IMR-90 (cell line): ENCODE measurements at regions not wholly inside any gene's neighbourhood (a gene's known extent, or its start where the extent isn't known, plus 50 kb on each side); places are given as distances from the start of the nearest gene placed in this dataset.

Experiments used
- ATAC-seq: fragments of 200-7000 bp; cut with Tn5 transposase; 2 replicates; pipeline ENCODE4 v1.9.1; 2020; ENCODE audit warnings: low read depth, mild to moderate bottlenecking, moderate library complexity
- BruUV-seq: library from RNA; stranded (reverse); fragments of 400-500 nt; replicated peaks from 2 replicates; lab custom pipeline; 2021; lab: Mats Ljungman, UMichigan
- CTCF ChIA-PET: fragments of 300-600 bp; formaldehyde crosslinking; extraction: SDS; loops from one replicate; lab custom pipeline; 2021; ENCODE audit warnings: antibody characterized with exemption; lab: Yijun Ruan, JAX
- POLR2A ChIA-PET: fragments of 300-600 bp; sonication (Branson Sonifier 250); formaldehyde crosslinking; loops from one replicate; lab custom pipeline; 2022; ENCODE audit warnings: antibody characterized with exemption; ENCODE audit not compliant: unreplicated experiment; lab: Charles Lee
- DNase-seq: peaks from one replicate; pipeline ENCODE4 v3.0.0; 2013
- H2AFZ ChIP-seq: replicated peaks from 2 replicates; pipeline ENCODE3; 2013; ENCODE audit warnings: low read length, mild to moderate bottlenecking; ENCODE audit not compliant: poor library complexity
- H2AK5ac ChIP-seq: 2 replicates; pipeline ENCODE4 v1.6.1; 2013; ENCODE audit warnings: low read depth, low read length, inconsistent platforms
- H2AK9ac ChIP-seq: replicated peaks from 2 replicates; pipeline ENCODE3; 2013; ENCODE audit warnings: mild to moderate bottlenecking, low read depth, low read length, moderate library complexity; ENCODE audit not compliant: poor library complexity
- H2BK120ac ChIP-seq: 2 replicates; pipeline ENCODE4 v1.6.1; 2013; ENCODE audit warnings: low read depth, low read length, inconsistent platforms
- H2BK15ac ChIP-seq: 3 replicates; pipeline ENCODE4 v1.6.1; 2013; ENCODE audit warnings: low read depth, low read length, inconsistent platforms
- H2BK20ac ChIP-seq: 2 replicates; pipeline ENCODE4 v1.6.1; 2013; ENCODE audit warnings: low read depth, mild to moderate bottlenecking, inconsistent platforms, low read length, moderate library complexity
- H2BK5ac ChIP-seq: 2 replicates; pipeline ENCODE4 v1.6.1; 2013; ENCODE audit warnings: mild to moderate bottlenecking, low read depth, low read length, inconsistent platforms; ENCODE audit not compliant: poor library complexity, severe bottlenecking
- H3K14ac ChIP-seq: replicated peaks from 2 replicates; pipeline ENCODE4 v1.6.1; 2013; ENCODE audit warnings: low read depth, low read length, inconsistent platforms
- H3K18ac ChIP-seq: 2 replicates; pipeline ENCODE4 v1.6.1; 2013; ENCODE audit warnings: low read depth, low read length, control low read depth
- H3K23ac ChIP-seq: 2 replicates; pipeline ENCODE4 v1.6.1; 2013; ENCODE audit warnings: low read depth, low read length, inconsistent platforms
- H3K27ac ChIP-seq: 2 replicates; pipeline ENCODE4 v1.5.1; 2013; ENCODE audit warnings: mild to moderate bottlenecking, control low read depth, low read length; ENCODE audit not compliant: insufficient read depth
- H3K27me3 ChIP-seq: 2 replicates; pipeline ENCODE4 v1.6.1; 2013; ENCODE audit warnings: low read length; ENCODE audit not compliant: control insufficient read depth, insufficient read depth
- H3K36me3 ChIP-seq: 2 replicates; pipeline ENCODE4 v1.6.1; 2013; ENCODE audit warnings: low read length, mixed read lengths; ENCODE audit not compliant: control insufficient read depth, insufficient read depth
- H3K4ac ChIP-seq: 2 replicates; pipeline ENCODE4 v1.6.1; 2013; ENCODE audit warnings: low read depth, low read length, inconsistent platforms
- H3K4me1 ChIP-seq: 2 replicates; pipeline ENCODE4 v1.6.1; 2013; ENCODE audit warnings: low read length, mixed read lengths; ENCODE audit not compliant: control insufficient read depth, insufficient read depth
- H3K4me2 ChIP-seq: 2 replicates; pipeline ENCODE4 v1.6.1; 2013; ENCODE audit warnings: low read depth, mild to moderate bottlenecking, control low read depth, low read length, moderate library complexity
- H3K4me3 ChIP-seq: 2 replicates; pipeline ENCODE4 v1.5.1; 2013; ENCODE audit warnings: low read depth, mild to moderate bottlenecking, control low read depth, low read length, moderate library complexity; ENCODE audit not compliant: insufficient read depth
- H3K56ac ChIP-seq: 2 replicates; pipeline ENCODE4 v1.6.1; 2013; ENCODE audit warnings: low read length, inconsistent platforms; ENCODE audit not compliant: insufficient read depth; ENCODE audit errors: extremely low read depth
- H3K79me1 ChIP-seq, 2 experiments: 2 replicates each; pipeline ENCODE4 v1.6.1; 2013; ENCODE audit warnings: low read length in 2 of 2, inconsistent platforms in 1 of 2, low read depth in 1 of 2
- H3K9ac ChIP-seq: 2 replicates; pipeline ENCODE4 v1.6.1; 2013; ENCODE audit warnings: low read depth, low read length, control low read depth
- H3K9me1 ChIP-seq: 2 replicates; pipeline ENCODE4 v1.6.1; 2013; ENCODE audit warnings: low read length, inconsistent platforms; ENCODE audit not compliant: insufficient read depth
- H3K9me3 ChIP-seq: 2 replicates; pipeline ENCODE4 v1.6.1; 2013; ENCODE audit warnings: low read length; ENCODE audit not compliant: control insufficient read depth, insufficient read depth
- H4K20me1 ChIP-seq: 2 replicates; pipeline ENCODE4 v1.6.1; 2013; ENCODE audit warnings: low read length, inconsistent platforms; ENCODE audit not compliant: insufficient read depth
- H4K5ac ChIP-seq: 2 replicates; pipeline ENCODE4 v1.6.1; 2013; ENCODE audit warnings: mild to moderate bottlenecking, low read depth, low read length, control low read depth
- H4K8ac ChIP-seq, 2 experiments: 2 replicates each; pipeline ENCODE4 v1.6.1; 2013; ENCODE audit warnings: low read depth in 2 of 2, low read length in 2 of 2, control low read depth in 1 of 2, inconsistent platforms in 1 of 2
- H4K91ac ChIP-seq: 2 replicates; pipeline ENCODE4 v1.6.1; 2013; ENCODE audit warnings: low read depth, low read length, inconsistent platforms; ENCODE audit not compliant: insufficient read depth
- BHLHE40 ChIP-seq: fragments of 150-350 bp; IDR thresholded peaks from 2 replicates; pipeline ENCODE4 v1.6.1; 2016; ENCODE audit warnings: mild to moderate bottlenecking, low read depth, low read length
- CEBPB ChIP-seq: IDR thresholded peaks from 2 replicates; pipeline ENCODE4 v1.6.1; 2012; ENCODE audit warnings: low read depth, low read length, improper control_type of control experiment
- CHD1 ChIP-seq: IDR thresholded peaks from 2 replicates; pipeline ENCODE4 v1.6.1; 2012; ENCODE audit warnings: low read depth, low read length, improper control_type of control experiment
- FOS ChIP-seq: fragments of 150-350 bp; IDR thresholded peaks from 2 replicates; pipeline ENCODE4 v1.6.1; 2016; ENCODE audit warnings: low read depth, low read length
- MAZ ChIP-seq: IDR thresholded peaks from 2 replicates; pipeline ENCODE4 v1.6.1; 2012; ENCODE audit warnings: low read depth, mild to moderate bottlenecking, low read length, improper control_type of control experiment, moderate library complexity, borderline replicate concordance
- MXI1 ChIP-seq: IDR thresholded peaks from 2 replicates; pipeline ENCODE4 v1.6.1; 2012; ENCODE audit warnings: low read depth, mild to moderate bottlenecking, low read length, moderate library complexity, borderline replicate concordance
- NFE2L2 ChIP-seq: fragments of 150-350 bp; IDR thresholded peaks from 2 replicates; pipeline ENCODE4 v1.6.1; 2016; ENCODE audit warnings: low read depth, mild to moderate bottlenecking, low read length
- RAD21 ChIP-seq: IDR thresholded peaks from 2 replicates; pipeline ENCODE4 v1.6.1; 2012; ENCODE audit warnings: low read length, improper control_type of control experiment
- RCOR1 ChIP-seq: IDR thresholded peaks from 2 replicates; pipeline ENCODE4 v1.6.1; 2012; ENCODE audit warnings: mild to moderate bottlenecking, low read length, improper control_type of control experiment; ENCODE audit not compliant: insufficient replicate concordance
- RFX5 ChIP-seq: IDR thresholded peaks from 2 replicates; pipeline ENCODE4 v1.8.0; 2012; ENCODE audit warnings: low read depth, mild to moderate bottlenecking, low read length, moderate library complexity
- whole genome bisulfite sequencing, 2 experiments: methylation state at CpG; one replicate each; pipeline versions ENCODE4 v1.1.5 to v1.1.7; 2013; ENCODE audit warnings: missing lambda C conversion rate in 2 of 2; ENCODE audit not compliant: insufficient read length in 1 of 2; ENCODE audit errors: extremely low coverage in 2 of 2; 5-methylcytosine and 5-hydroxymethylcytosine counted together
- dilution Hi-C: fragments of 300-500 bp; cut with HindIII; formaldehyde crosslinking; loops from one replicate; pipeline ENCODE4 v1.14.3; 2018; ENCODE audit warnings: low sequenced_read_pairs; ENCODE audit not compliant: unreplicated experiment
- in situ Hi-C: fragments of 300-500 bp; cut with MboI; formaldehyde crosslinking; loops from 3 replicates; pipeline ENCODE4 v1.14.3; 2019; ENCODE audit warnings: low sequenced_read_pairs, inconsistent platforms, mixed read lengths
- intact Hi-C: fragments of 100-400 bp; cut with micrococcal nuclease; formaldehyde crosslinking; loops from 2 replicates; pipeline ENCODE4 v1.10.0; 2022
- TF ChIP-seq, protein P1 (sequence below): conservative IDR thresholded peaks from 2 replicates; pipeline ENCODE4 v1.5.1; 2012; ENCODE audit warnings: mild to moderate bottlenecking, low read depth, low read length, improper control_type of control experiment
- TF ChIP-seq, protein P2 (sequence below): fragments of 150-350 bp; IDR thresholded peaks from 2 replicates; pipeline ENCODE4 v1.6.1; 2017; ENCODE audit warnings: mild to moderate bottlenecking, antibody characterized with exemption, low read length, low read depth
- TF ChIP-seq, protein P3 (sequence below): fragments of 150-350 bp; IDR thresholded peaks from 2 replicates; pipeline ENCODE4 v1.6.1; 2016; ENCODE audit warnings: low read depth, mild to moderate bottlenecking, low read length, moderate library complexity, borderline replicate concordance

DNA sequence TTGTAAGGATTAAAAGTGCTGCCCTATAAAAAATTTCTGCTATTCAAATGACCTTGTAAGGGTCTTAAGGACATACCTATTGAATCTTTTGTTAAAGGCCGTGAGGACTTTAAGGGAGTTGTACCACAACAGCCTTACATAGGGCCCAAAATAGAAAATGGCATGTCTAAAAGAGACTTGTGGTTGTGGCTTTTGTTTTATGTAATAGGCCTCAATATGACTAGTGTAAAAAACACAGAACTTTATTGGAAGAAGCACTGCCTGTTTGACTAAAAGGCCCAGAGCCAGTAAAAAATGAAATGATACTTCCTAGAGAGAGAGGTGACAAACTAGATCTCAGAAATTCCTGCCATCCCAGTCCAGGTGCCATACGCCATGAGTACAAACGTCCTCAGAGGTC, 286.6 kb downstream of the SEMA3D start:
- H2BK120ac ChIP-seq: no peak overlapping the region
- no peak overlapping the region for H2AK9ac ChIP-seq
- no peaks in the 10 kb centered on the region for H3K79me1 ChIP-seq
- DNase-seq (no peak), ATAC-seq (no peak)
- POLR2A ChIA-PET: no interaction called here
- no peak overlapping the region for H4K5ac ChIP-seq
- H2AK5ac ChIP-seq: no peak overlapping the region
- H3K56ac ChIP-seq: no peak overlapping the region
- no CpG with 5 or more reads among the region's 3 CpGs for whole genome bisulfite sequencing, 2 experiments
- no TSS peak for BruUV-seq
- H3K36me3 ChIP-seq: no peaks in the 10 kb centered on the region
- H3K18ac ChIP-seq: no peak overlapping the region
- TF ChIP-seq, protein P1, sequence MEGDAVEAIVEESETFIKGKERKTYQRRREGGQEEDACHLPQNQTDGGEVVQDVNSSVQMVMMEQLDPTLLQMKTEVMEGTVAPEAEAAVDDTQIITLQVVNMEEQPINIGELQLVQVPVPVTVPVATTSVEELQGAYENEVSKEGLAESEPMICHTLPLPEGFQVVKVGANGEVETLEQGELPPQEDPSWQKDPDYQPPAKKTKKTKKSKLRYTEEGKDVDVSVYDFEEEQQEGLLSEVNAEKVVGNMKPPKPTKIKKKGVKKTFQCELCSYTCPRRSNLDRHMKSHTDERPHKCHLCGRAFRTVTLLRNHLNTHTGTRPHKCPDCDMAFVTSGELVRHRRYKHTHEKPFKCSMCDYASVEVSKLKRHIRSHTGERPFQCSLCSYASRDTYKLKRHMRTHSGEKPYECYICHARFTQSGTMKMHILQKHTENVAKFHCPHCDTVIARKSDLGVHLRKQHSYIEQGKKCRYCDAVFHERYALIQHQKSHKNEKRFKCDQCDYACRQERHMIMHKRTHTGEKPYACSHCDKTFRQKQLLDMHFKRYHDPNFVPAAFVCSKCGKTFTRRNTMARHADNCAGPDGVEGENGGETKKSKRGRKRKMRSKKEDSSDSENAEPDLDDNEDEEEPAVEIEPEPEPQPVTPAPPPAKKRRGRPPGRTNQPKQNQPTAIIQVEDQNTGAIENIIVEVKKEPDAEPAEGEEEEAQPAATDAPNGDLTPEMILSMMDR: no peak
- no peak for TF ChIP-seq RFX5
- TF ChIP-seq CEBPB: no peak
- TF ChIP-seq, protein P2, sequence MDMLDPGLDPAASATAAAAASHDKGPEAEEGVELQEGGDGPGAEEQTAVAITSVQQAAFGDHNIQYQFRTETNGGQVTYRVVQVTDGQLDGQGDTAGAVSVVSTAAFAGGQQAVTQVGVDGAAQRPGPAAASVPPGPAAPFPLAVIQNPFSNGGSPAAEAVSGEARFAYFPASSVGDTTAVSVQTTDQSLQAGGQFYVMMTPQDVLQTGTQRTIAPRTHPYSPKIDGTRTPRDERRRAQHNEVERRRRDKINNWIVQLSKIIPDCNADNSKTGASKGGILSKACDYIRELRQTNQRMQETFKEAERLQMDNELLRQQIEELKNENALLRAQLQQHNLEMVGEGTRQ: no peak
- no peak for TF ChIP-seq FOS
- no peak for TF ChIP-seq MXI1
- no peak for TF ChIP-seq MAZ
- TF ChIP-seq CHD1: no peak
- no peak for TF ChIP-seq NFE2L2
- TF ChIP-seq, protein P3, sequence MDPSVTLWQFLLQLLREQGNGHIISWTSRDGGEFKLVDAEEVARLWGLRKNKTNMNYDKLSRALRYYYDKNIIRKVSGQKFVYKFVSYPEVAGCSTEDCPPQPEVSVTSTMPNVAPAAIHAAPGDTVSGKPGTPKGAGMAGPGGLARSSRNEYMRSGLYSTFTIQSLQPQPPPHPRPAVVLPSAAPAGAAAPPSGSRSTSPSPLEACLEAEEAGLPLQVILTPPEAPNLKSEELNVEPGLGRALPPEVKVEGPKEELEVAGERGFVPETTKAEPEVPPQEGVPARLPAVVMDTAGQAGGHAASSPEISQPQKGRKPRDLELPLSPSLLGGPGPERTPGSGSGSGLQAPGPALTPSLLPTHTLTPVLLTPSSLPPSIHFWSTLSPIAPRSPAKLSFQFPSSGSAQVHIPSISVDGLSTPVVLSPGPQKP: no peak
- no peak for TF ChIP-seq RCOR1
- TF ChIP-seq RAD21: no peak
- TF ChIP-seq BHLHE40: no peak
- in situ Hi-C loops: no loop called here
- no peak overlapping the region for H3K23ac ChIP-seq
- no peak overlapping the region for H3K9ac ChIP-seq
- H2BK20ac ChIP-seq: no peak overlapping the region
- no peak overlapping the region for H3K4me2 ChIP-seq
- no peak overlapping the region for H3K4ac ChIP-seq
- no peaks in the 10 kb centered on the region for H3K4me1 ChIP-seq
- no peak overlapping the region for H4K91ac ChIP-seq
- H2BK5ac ChIP-seq: no peak overlapping the region
- H3K27ac ChIP-seq: no peak overlapping the region
- H4K20me1 ChIP-seq: no peaks in the 10 kb centered on the region
- CTCF ChIA-PET: interaction anchor here (1.2 kb wide), 1 partner anchor 29 kb away, joined by 5 read pairs; no protein-coding TSS in a partner anchor
- dilution Hi-C loops: no loop called here
- no peak overlapping the region for H3K14ac ChIP-seq
- H3K9me3 ChIP-seq: no peaks in the 10 kb centered on the region
- H2BK15ac ChIP-seq: no peak overlapping the region
- H4K8ac ChIP-seq: no peak overlapping the region
- intact Hi-C loops: no loop called here
- H2AFZ ChIP-seq: no peak overlapping the region
- no peak overlapping the region for H3K4me3 ChIP-seq
- no peaks in the 10 kb centered on the region for H3K9me1 ChIP-seq
- no peaks in the 10 kb centered on the region for H3K27me3 ChIP-seq
